ENCODE measurements at regions not wholly inside any gene's neighbourhood (a gene's known extent, or its start where the extent isn't known, plus 50 kb on each side); places are given as distances from the start of the nearest gene placed in this dataset.

DNA sequence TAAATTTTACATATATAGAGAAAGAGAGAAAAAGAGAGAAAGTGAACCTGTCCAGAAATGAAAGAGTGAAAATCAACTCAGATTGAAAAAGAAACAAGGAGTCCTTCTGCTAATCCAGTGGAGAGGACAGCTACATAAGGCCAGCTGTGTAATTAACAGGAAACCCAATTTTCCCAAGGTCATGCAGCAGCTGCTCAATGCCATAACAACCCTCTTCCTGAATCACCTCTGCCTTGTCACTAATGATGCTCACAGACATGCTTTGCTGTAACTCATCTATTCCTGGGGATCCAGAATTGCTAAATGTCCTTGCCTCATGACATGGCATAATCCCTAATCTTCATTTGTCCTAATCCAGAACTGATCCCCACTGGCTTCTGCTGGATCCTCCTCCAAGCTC lies 288.6 kb downstream of the NEBL start:
- Histone ChIP-seq H3K27ac (no peak overlapping the region), H3K4me1 (no peaks in the 10 kb centered on the region), H3K4me3 (no peak overlapping the region), H3K27me3 (no peaks in the 10 kb centered on the region), H3K9me3 (no peaks in the 10 kb centered on the region), H3K36me3 (no peaks in the 10 kb centered on the region)
- TF ChIP-seq POLR2A (IDR thresholded peaks at IDR 0.05), result no peak
- no peak for TF ChIP-seq CTCF (IDR thresholded peaks at IDR 0.05)
- intact Hi-C loops (cut with DNase I), result no loop called here
- no peak for ATAC-seq
- no peak for DNase-seq

DNA sequence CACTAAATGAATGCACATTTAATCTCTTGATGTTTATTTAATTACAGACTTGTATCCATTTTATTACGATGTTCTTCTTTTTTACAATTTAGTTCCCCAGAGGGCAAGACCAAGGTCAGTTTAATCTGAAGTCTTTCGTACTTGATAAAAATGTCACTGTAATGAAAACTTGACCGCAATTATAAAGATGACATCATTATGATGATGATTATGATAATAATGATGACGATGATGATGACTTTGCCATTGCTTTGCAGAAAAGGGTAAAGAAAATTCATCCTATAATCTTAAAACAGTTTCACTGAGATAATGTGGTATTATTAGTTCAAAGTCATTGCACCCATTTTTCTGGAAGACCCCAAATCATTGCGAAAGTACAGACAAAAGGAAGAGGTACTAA lies 290.1 kb downstream of the NEBL start:
- intact Hi-C loops (cut with DNase I), result no loop called here
- 63% methylated on average over 5 of the region's 5 CpGs for WGBS (ENCODE audit: insufficient coverage, low coverage, low lambda C conversion rate, missing lambda C conversion rate)
- no peak for TF ChIP-seq POLR2A (IDR thresholded peaks at IDR 0.05)
- TF ChIP-seq CTCF (IDR thresholded peaks at IDR 0.05), result no peak
- no peaks in the 10 kb centered on the region for H3K9me3 ChIP-seq
- DNase-seq (no peak), ATAC-seq (no peak)
- H3K4me1 ChIP-seq, result no peaks in the 10 kb centered on the region
- no peak overlapping the region for H3K4me3 ChIP-seq
- no peaks in the 10 kb centered on the region for H3K27me3 ChIP-seq
- no peaks in the 10 kb centered on the region for H3K36me3 ChIP-seq
- H3K27ac ChIP-seq, result no peak overlapping the region

- ATAC-seq, result no peak
- Histone ChIP-seq H3K4me3 (no peak overlapping the region), H3K27ac (no peak overlapping the region), H3K9me3 (no peaks in the 10 kb centered on the region), H3K27me3 (no peaks in the 10 kb centered on the region), H3K4me1 (no peaks in the 10 kb centered on the region), H3K36me3 (no peaks in the 10 kb centered on the region)
- TF ChIP-seq POLR2A (IDR thresholded peaks at IDR 0.05) (no peak), CTCF (IDR thresholded peaks at IDR 0.05) (no peak)
- WGBS (ENCODE audit: insufficient coverage, low coverage, low lambda C conversion rate, missing lambda C conversion rate), result no CpG with 5 or more reads among the region's 1 CpG
- DNase-seq, result no peak
- intact Hi-C loops (cut with DNase I), result no loop called here
Observed at GRCh38 chr10:20601941-20602461, 295.1 kb downstream of the NEBL start.

GRCh38 chr10:20598590-20598989 lies 298.5 kb downstream of the NEBL start:
- no peak for TF ChIP-seq CTCF (IDR thresholded peaks at IDR 0.05)
- TF ChIP-seq POLR2A (IDR thresholded peaks at IDR 0.05), result no peak
- H3K4me3 ChIP-seq, result no peak overlapping the region
- no peaks in the 10 kb centered on the region for H3K4me1 ChIP-seq
- H3K27ac ChIP-seq, result no peak overlapping the region
- DNase-seq (no peak), ATAC-seq (no peak)
- WGBS (ENCODE audit: insufficient coverage, low coverage, low lambda C conversion rate, missing lambda C conversion rate), result 17% methylated on average over 1 of the region's 3 CpGs
- no peaks in the 10 kb centered on the region for H3K27me3 ChIP-seq
- H3K36me3 ChIP-seq, result no peaks in the 10 kb centered on the region
- intact Hi-C loops (cut with DNase I), result no loop called here
- no peaks in the 10 kb centered on the region for H3K9me3 ChIP-seq

DNA sequence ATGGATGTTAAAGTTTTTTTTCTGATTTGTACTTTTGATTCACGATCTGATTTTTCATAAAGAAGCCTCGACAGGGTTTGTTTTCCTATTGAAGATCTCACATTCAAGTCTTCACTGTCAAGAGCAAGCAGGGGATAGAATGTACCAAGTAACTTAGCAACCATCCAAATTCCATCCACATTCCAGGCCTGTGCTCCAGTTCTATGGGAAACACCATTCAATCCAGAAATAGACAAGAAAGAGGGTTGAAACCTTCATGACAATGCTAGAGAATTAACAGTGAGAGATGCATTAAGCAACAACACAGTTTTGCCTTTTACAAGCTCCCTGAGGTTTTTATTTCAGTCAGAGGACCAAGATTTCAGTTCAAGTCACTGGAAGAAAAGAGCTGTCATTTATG lies 300.2 kb downstream of the NEBL start:
- 48% methylated on average over 2 of the region's 2 CpGs for WGBS (ENCODE audit: insufficient coverage, low coverage, low lambda C conversion rate, missing lambda C conversion rate)
- ATAC-seq, result no peak
- intact Hi-C loops (cut with DNase I), result no loop called here

More for the DNA sequence above, 300.2 kb downstream of the NEBL start:
- Histone ChIP-seq H3K27ac (no peak overlapping the region), H3K27me3 (no peaks in the 10 kb centered on the region), H3K36me3 (no peaks in the 10 kb centered on the region), H3K4me3 (no peak overlapping the region), H3K4me1 (no peaks in the 10 kb centered on the region), H3K9me3 (no peaks in the 10 kb centered on the region)
- DNase-seq, result no peak
- TF ChIP-seq POLR2A (IDR thresholded peaks at IDR 0.05) (no peak), CTCF (IDR thresholded peaks at IDR 0.05) (no peak)

Measured in right lobe of liver (tissue), 6 donors.